Omental fat pad (tissue), 3 donors: ENCODE measurements at regions not wholly inside any gene's neighbourhood (a gene's known extent, or its start where the extent isn't known, plus 50 kb on each side); places are given as distances from the start of the nearest gene placed in this dataset.

Source experiments
- ATAC-seq: fragments of 150-250 bp; one replicate; pipeline ENCODE4 v1.9.1; 2016; ENCODE audit warnings: mild to moderate bottlenecking, moderate library complexity; ENCODE audit not compliant: low FRiP score
- DNase-seq: peaks from one replicate; pipeline ENCODE4 v3.0.0-alpha.2; 2019; ENCODE audit warnings: low spot score
- TF ChIP-seq, protein P1 (sequence below), 3 donors: fragments of 450-650 bp; IDR thresholded peaks; one replicate each; pipeline ENCODE4 v1.5.1; 2016 to 2017; ENCODE audit warnings: antibody characterized with exemption in 3 of 3, mild to moderate bottlenecking in 3 of 3, moderate library complexity in 2 of 3

- ATAC-seq (no peak), DNase-seq (no peak)
- TF ChIP-seq, protein P1, sequence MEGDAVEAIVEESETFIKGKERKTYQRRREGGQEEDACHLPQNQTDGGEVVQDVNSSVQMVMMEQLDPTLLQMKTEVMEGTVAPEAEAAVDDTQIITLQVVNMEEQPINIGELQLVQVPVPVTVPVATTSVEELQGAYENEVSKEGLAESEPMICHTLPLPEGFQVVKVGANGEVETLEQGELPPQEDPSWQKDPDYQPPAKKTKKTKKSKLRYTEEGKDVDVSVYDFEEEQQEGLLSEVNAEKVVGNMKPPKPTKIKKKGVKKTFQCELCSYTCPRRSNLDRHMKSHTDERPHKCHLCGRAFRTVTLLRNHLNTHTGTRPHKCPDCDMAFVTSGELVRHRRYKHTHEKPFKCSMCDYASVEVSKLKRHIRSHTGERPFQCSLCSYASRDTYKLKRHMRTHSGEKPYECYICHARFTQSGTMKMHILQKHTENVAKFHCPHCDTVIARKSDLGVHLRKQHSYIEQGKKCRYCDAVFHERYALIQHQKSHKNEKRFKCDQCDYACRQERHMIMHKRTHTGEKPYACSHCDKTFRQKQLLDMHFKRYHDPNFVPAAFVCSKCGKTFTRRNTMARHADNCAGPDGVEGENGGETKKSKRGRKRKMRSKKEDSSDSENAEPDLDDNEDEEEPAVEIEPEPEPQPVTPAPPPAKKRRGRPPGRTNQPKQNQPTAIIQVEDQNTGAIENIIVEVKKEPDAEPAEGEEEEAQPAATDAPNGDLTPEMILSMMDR (IDR thresholded peaks at IDR 0.05), result no peak
Observed at GRCh38 chr6:168730931-168731716, 290.1 kb downstream of the SMOC2 start.

DNA sequence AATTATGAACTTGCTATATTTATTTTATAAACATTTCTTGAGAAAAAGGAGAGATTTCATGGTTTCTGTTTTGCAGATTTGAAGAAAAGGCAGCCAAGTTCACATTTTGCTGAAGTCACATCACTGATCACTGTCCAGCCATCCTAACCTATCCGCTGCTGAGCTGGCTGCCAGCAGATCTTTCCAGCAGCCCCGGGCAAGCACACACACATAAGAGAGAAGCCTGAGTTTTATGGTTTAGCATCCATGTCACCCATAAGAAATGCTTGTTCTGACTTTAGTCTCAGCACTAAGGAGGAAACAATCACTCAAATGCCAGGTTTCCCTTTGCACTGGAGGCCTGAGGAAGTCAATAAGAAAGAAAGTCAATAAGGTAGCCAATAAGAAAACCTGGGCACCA is 287.1 kb downstream of the SMOC2 start:
- TF ChIP-seq, protein P1 (IDR thresholded peaks at IDR 0.05), result no peak
- DNase-seq, result no peak
- no peak for ATAC-seq

GRCh38 chr6:168726312-168726856 is 285.4 kb downstream of the SMOC2 start:
- DNase-seq, result no peak
- TF ChIP-seq, protein P1 (IDR thresholded peaks at IDR 0.05), result no peak
- ATAC-seq, result no peak

DNA sequence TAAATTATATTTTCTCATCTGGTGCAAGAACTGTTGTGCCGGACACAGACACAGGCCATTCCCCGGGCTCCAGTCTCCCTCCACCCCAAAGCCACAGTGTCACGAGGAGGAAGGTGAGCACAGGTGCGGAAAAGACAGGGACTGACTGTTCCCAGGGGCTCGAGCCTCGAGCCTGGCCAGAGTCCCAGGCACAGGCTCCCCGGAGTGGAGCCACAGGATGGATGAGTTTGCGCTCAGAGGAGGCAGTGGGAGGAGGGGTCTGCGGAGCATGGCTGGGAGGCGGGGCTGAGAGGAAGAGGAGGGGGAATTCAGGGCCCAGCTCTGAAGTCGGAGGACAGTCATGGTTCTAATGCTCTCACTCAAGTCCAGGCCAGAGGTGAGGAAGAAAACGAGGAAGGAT is 284.8 kb downstream of the SMOC2 start:
- ATAC-seq, result no peak
- TF ChIP-seq, protein P1 (IDR thresholded peaks at IDR 0.05), result no peak
- no peak for DNase-seq

- TF ChIP-seq, protein P1 (IDR thresholded peaks at IDR 0.05), result no peak
- DNase-seq, result no peak
- no peak for ATAC-seq
Observed at GRCh38 chr6:168724669-168725570, 283.9 kb downstream of the SMOC2 start.

DNA sequence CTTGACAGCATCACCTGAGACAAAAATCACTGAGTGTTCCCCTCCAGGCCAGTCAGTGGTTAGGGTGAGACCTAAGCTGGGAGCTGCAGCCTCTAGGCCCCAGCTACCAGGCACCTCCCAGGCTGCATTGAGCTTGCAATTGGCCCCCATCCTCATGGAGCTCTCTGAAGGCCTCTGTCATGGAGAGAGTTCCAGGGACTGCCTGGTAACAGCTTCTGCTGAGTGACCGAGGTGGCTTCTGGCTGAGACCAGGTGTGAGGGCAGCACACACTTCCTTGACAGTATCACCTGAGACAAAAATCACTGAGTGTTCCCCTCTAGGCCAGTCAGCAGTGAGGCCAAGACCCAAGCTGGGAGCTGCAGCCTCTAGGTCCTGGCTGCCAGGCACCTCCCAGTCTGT is 283.0 kb downstream of the SMOC2 start:
- ATAC-seq (no peak), DNase-seq (no peak)
- TF ChIP-seq, protein P1 (IDR thresholded peaks at IDR 0.05), result no peak
